ENCODE measurements at regions not wholly inside any gene's neighbourhood (a gene's known extent, or its start where the extent isn't known, plus 50 kb on each side); places are given as distances from the start of the nearest gene placed in this dataset.

DNA sequence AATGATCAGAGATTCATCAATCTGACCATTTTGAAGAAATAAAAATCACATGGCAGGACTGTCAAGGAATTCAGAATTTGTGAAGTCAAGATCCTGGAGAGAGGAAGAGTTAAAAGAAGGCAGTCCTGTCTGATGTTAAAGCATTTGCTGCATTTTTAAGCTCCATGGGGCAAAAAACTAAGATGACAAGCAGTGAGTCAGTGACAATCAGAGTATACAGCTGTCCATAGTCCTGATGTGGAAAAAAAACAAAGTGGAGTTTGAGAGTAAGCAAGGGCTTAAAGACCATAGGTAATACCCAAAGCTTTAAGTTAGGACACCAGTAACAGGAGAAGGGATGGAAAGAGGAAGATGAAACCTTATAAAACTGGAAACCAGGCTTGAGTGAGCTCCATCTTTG lies 412.7 kb upstream of the ANKRD30A start:
- H3K36me3 ChIP-seq: no peaks in the 10 kb centered on the region
- no peak overlapping the region for H3K27ac ChIP-seq
- DNase-seq: no peak
- H3K27me3 ChIP-seq: no peaks in the 10 kb centered on the region
- ATAC-seq: no peak
- H3K4me1 ChIP-seq: no peaks in the 10 kb centered on the region
- no peaks in the 10 kb centered on the region for H3K9me3 ChIP-seq
- intact Hi-C loops (cut with DNase I): no loop called here
- no peak overlapping the region for H3K4me3 ChIP-seq
- TF ChIP-seq POLR2A (IDR thresholded peaks at IDR 0.05) (no peak), CTCF (IDR thresholded peaks at IDR 0.05) (no peak)

- TF ChIP-seq CTCF (IDR thresholded peaks at IDR 0.05) (no peak), POLR2A (IDR thresholded peaks at IDR 0.05) (no peak)
- Histone ChIP-seq H3K4me3 (no peak overlapping the region), H3K4me1 (no peaks in the 10 kb centered on the region), H3K27ac (no peak overlapping the region), H3K36me3 (no peaks in the 10 kb centered on the region), H3K27me3 (no peaks in the 10 kb centered on the region), H3K9me3 (no peaks in the 10 kb centered on the region)
- WGBS (ENCODE audit: insufficient coverage, low coverage, low lambda C conversion rate, missing lambda C conversion rate): 77% methylated on average over 4 of the region's 4 CpGs
- intact Hi-C loops (cut with DNase I): no loop called here
- ATAC-seq (no peak), DNase-seq (no peak)
Observed at GRCh38 chr10:36711361-36711760, 414.0 kb upstream of the ANKRD30A start.

DNA sequence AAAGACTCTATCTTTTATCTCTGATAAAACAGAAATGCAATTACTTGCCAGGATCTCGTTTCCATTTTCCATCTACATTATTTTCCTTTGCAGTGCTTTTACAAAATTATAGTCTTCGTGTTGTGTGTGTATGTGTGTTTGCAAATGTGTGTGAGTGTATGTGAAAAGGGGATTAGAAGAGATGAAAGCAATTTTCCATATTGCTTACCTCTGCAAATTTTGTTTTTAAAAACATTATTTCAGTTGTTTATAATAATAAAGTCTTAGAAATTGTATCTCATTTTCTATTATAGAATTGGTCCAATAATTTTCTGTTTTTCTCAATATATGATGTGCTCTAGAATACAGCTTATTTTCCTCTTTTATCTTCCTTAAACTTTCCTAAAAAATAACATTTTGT lies 421.3 kb upstream of the ANKRD30A start:
- ATAC-seq (no peak), DNase-seq (no peak)
- H3K27ac ChIP-seq: no peak overlapping the region
- H3K27me3 ChIP-seq: no peaks in the 10 kb centered on the region
- TF ChIP-seq POLR2A (IDR thresholded peaks at IDR 0.05): no peak
- H3K36me3 ChIP-seq: no peaks in the 10 kb centered on the region
- no peaks in the 10 kb centered on the region for H3K9me3 ChIP-seq
- no peak overlapping the region for H3K4me3 ChIP-seq
- 30% methylated on average over 2 of the region's 2 CpGs for WGBS (ENCODE audit: insufficient coverage, low coverage, low lambda C conversion rate, missing lambda C conversion rate)
- intact Hi-C loops (cut with DNase I): no loop called here
- H3K4me1 ChIP-seq: peaks cover 0 to 9% (median 0%) of the 10 kb centered on the region in 4 donors

DNA sequence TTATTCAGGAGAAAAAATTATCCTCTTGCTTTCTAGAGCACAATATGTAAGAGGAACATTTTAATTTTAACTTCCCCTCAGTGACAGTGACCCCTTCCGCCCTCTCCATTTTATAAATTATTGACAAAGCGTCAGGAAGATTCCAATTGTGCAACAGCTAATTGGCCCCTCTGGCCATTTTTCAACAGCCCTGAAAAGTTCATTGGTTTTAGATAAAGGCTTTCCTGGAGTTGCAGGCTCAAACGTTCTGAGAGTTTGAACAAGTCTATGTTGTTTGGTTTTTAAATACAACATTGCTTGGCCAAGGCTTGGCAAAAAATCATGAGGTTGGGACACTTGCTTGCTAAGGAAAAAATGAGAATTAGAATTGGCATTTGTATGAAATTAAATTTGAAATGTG lies 422.2 kb upstream of the ANKRD30A start:
- intact Hi-C loops (cut with DNase I): no loop called here
- 23% methylated on average over 3 of the region's 3 CpGs for WGBS (ENCODE audit: insufficient coverage, low coverage, low lambda C conversion rate, missing lambda C conversion rate)
- ATAC-seq: peak in 3 of 4 donors; percentile 21 to 82 (median 40)

GRCh38 chr10:36700123-36700522 lies 425.3 kb upstream of the ANKRD30A start:
- H3K4me3 ChIP-seq: no peak overlapping the region
- H3K27ac ChIP-seq: no peak overlapping the region
- ATAC-seq (no peak), DNase-seq (no peak)
- intact Hi-C loops (cut with DNase I): no loop called here
- H3K27me3 ChIP-seq: no peaks in the 10 kb centered on the region
- no peak for TF ChIP-seq CTCF (IDR thresholded peaks at IDR 0.05)
- TF ChIP-seq POLR2A (IDR thresholded peaks at IDR 0.05): no peak
- H3K9me3 ChIP-seq: no peaks in the 10 kb centered on the region
- H3K36me3 ChIP-seq: no peaks in the 10 kb centered on the region
- H3K4me1 ChIP-seq: peaks cover 0 to 9% (median 0%) of the 10 kb centered on the region in 4 donors
- WGBS (ENCODE audit: insufficient coverage, low coverage, low lambda C conversion rate, missing lambda C conversion rate): 63% methylated on average over 1 of the region's 1 CpG

More for the DNA sequence above, 422.2 kb upstream of the ANKRD30A start:
- Histone ChIP-seq H3K4me1 (peaks cover 0 to 9% (median 0%) of the 10 kb centered on the region in 4 donors), H3K9me3 (no peaks in the 10 kb centered on the region), H3K4me3 (no peak overlapping the region), H3K27ac (peak overlapping the region in 1 of 3 donors; percentile 34), H3K27me3 (no peaks in the 10 kb centered on the region), H3K36me3 (no peaks in the 10 kb centered on the region)
- DNase-seq: no peak
- no peak for TF ChIP-seq CTCF (IDR thresholded peaks at IDR 0.05)

Data from right lobe of liver (tissue), 6 donors.